NCI-H2029 treated with DMSO at 0.1 percent for 48 hours (cell line): ENCODE measurements at regions not wholly inside any gene's neighbourhood (a gene's known extent, or its start where the extent isn't known, plus 50 kb on each side); places are given as distances from the start of the nearest gene placed in this dataset.
"Not testable (repeated sequence)": the region's sequence is repeated elsewhere in the genome, so short reads cannot be mapped to it uniquely, and the experiment has no call there.

Source experiments
- DNase-seq: peaks from one replicate; lab custom pipeline; 2025; lab: John Stamatoyannopoulos, UW

- no peak for DNase-seq
These were observed 61.9 kb upstream of the LANCL2 start for GRCh38 chr7:55303220-55303619.

GRCh38 chr7:55304018-55304762 is 60.9 kb upstream of the LANCL2 start:
- DNase-seq = no peak

GRCh38 chr7:55305135-55305534 is 60.0 kb upstream of the LANCL2 start:
- no peak for DNase-seq

GRCh38 chr7:55306331-55306730 is 58.8 kb upstream of the LANCL2 start:
- DNase-seq = no peak

- no peak for DNase-seq
These were observed 57.8 kb upstream of the LANCL2 start for GRCh38 chr7:55307123-55307916.

- DNase-seq = no peak
These were observed 56.8 kb upstream of the LANCL2 start for GRCh38 chr7:55308186-55308929.

GRCh38 chr7:55309040-55309991 is 55.8 kb upstream of the LANCL2 start:
- no peak for DNase-seq

GRCh38 chr7:55310287-55311025 is 54.7 kb upstream of the LANCL2 start:
- no peak for DNase-seq

GRCh38 chr7:55311892-55312291 is 53.2 kb upstream of the LANCL2 start:
- not testable (repeated sequence) for DNase-seq

- not testable (repeated sequence) for DNase-seq
These were observed 51.5 kb upstream of the LANCL2 start for GRCh38 chr7:55313671-55314070.

- DNase-seq = peak; percentile 55
These were observed 50.2 kb upstream of the LANCL2 start for GRCh38 chr7:55314967-55315366.
